HCT116 (cell line): ENCODE measurements at regions not wholly inside any gene's neighbourhood (a gene's known extent, or its start where the extent isn't known, plus 50 kb on each side); places are given as distances from the start of the nearest gene placed in this dataset.

Experiments used
- ATAC-seq: fragments of 200-7000 bp; cut with Tn5 transposase; 2 replicates; pipeline ENCODE4 v1.9.1; 2020; ENCODE audit warnings: mild to moderate bottlenecking, moderate library complexity
- BruUV-seq: library from RNA; stranded (reverse); fragments of 400-500 nt; replicated peaks from 2 replicates; lab custom pipeline; 2021; lab: Mats Ljungman, UMichigan
- CTCF ChIA-PET: fragments of 300-600 bp; sonication (Branson Sonifier 250); formaldehyde crosslinking; loops from one replicate; lab custom pipeline; 2021; ENCODE audit warnings: antibody characterized with exemption; lab: Charles Lee
- POLR2A ChIA-PET: fragments of 300-600, 350-600 bp; sonication (Branson Sonifier 250); formaldehyde crosslinking; loops from one replicate; lab custom pipeline; 2021; ENCODE audit warnings: antibody characterized with exemption; lab: Charles Lee
- RAD21 ChIA-PET, 2 experiments: fragments of 300-600 bp; sonication (Branson Sonifier 250); formaldehyde crosslinking; loops; one replicate each; lab custom pipeline; 2023; ENCODE audit warnings: low total read pairs in 2 of 2; ENCODE audit not compliant: uncharacterized antibody in 2 of 2, unreplicated experiment in 2 of 2, low non-redundant PET in 1 of 2; lab: Charles Lee
- DNase-seq: peaks from one replicate; pipeline ENCODE4 v3.0.0-alpha.2; 2010; ENCODE audit warnings: low read depth, low spot score
- H2AFZ ChIP-seq: fragments of 200-600 bp; shearing (Covaris generic), sonication (generic); 2 replicates; pipeline ENCODE4 v1.6.1; 2017; ENCODE audit warnings: low read depth, mixed run types, mixed read lengths, antibody characterized with exemption, low read length; ENCODE audit not compliant: poor library complexity, severe bottlenecking
- H3K27ac ChIP-seq: 2 replicates; pipeline ENCODE4 v1.5.1; 2012; ENCODE audit warnings: low read depth, low read length
- H3K27me3 ChIP-seq: fragments of 200-600 bp; sonication (generic); 2 replicates; pipeline ENCODE4 v1.6.1; 2016; ENCODE audit warnings: mixed run types, low read length, mixed read lengths; ENCODE audit not compliant: insufficient read depth
- H3K36me3 ChIP-seq, 2 experiments: fragments of 200-500 bp in 1 of 2; fragments of 200-600 bp in 1 of 2; sonication (Bioruptor generic) in 1 of 2; sonication (generic) in 1 of 2; 2 replicates each; pipeline versions ENCODE4 v1.5.1 to v1.6.1; 2014 to 2016; ENCODE audit warnings: low read length in 2 of 2, inconsistent platforms in 1 of 2, mixed read lengths in 1 of 2, mixed run types in 1 of 2; ENCODE audit not compliant: insufficient read depth in 2 of 2, control insufficient read depth in 1 of 2
- H3K4me1 ChIP-seq, 2 experiments: fragments of 200-600 bp in 1 of 2; sonication (generic) in 1 of 2; 2 replicates each; pipeline versions ENCODE4 v1.5.1 to v1.6.1; 2012 to 2017; ENCODE audit warnings: low read length in 2 of 2, inconsistent platforms in 1 of 2, mild to moderate bottlenecking in 1 of 2, mixed read lengths in 1 of 2, mixed run types in 1 of 2, moderate library complexity in 1 of 2; ENCODE audit not compliant: insufficient read depth in 2 of 2, control insufficient read depth in 1 of 2
- H3K4me2 ChIP-seq: fragments of 200-600 bp; sonication (generic); 2 replicates; pipeline ENCODE4 v1.6.1; 2017; ENCODE audit warnings: mixed run types, low read length, mixed read lengths
- H3K4me3 ChIP-seq, 2 experiments: fragments of 200-600 bp in 1 of 2; sonication (generic) in 1 of 2; replicated peaks in 1 of 2; 2 replicates each; pipeline ENCODE4 v1.5.1; 2011 to 2016; ENCODE audit warnings: low read length in 2 of 2, control low read depth in 1 of 2, low read depth in 1 of 2, mild to moderate bottlenecking in 1 of 2, mixed read lengths in 1 of 2, mixed run types in 1 of 2
- H3K79me2 ChIP-seq: fragments of 200-600 bp; sonication (generic); 2 replicates; pipeline ENCODE4 v1.6.1; 2017; ENCODE audit warnings: mild to moderate bottlenecking, mixed run types, low read length, moderate library complexity, mixed read lengths; ENCODE audit not compliant: insufficient read depth
- H3K9ac ChIP-seq: fragments of 200-600 bp; sonication (generic); 2 replicates; pipeline ENCODE4 v1.6.1; 2016; ENCODE audit warnings: low read length, mixed read lengths
- H3K9me2 ChIP-seq: fragments of 200-600 bp; sonication (generic), shearing (Covaris generic); 2 replicates; pipeline ENCODE4 v1.6.1; 2017; ENCODE audit warnings: mixed run types, mild to moderate bottlenecking, moderate library complexity; ENCODE audit not compliant: insufficient read depth
- H3K9me3 ChIP-seq, 2 experiments: fragments of 200-500 bp in 1 of 2; fragments of 200-600 bp in 1 of 2; sonication (Bioruptor generic) in 1 of 2; sonication (generic) in 1 of 2; 2 replicates each; pipeline ENCODE4 v1.6.1; 2014 to 2017; ENCODE audit warnings: low read length in 2 of 2, mixed read lengths in 2 of 2, inconsistent platforms in 1 of 2, low read depth in 1 of 2, mild to moderate bottlenecking in 1 of 2, mixed run types in 1 of 2, moderate library complexity in 1 of 2; ENCODE audit not compliant: control insufficient read depth in 1 of 2, insufficient read depth in 1 of 2
- H4K20me1 ChIP-seq: fragments of 200-600 bp; sonication (generic), shearing (Covaris generic); 2 replicates; pipeline ENCODE4 v1.6.1; 2017; ENCODE audit warnings: mixed run types, mild to moderate bottlenecking, moderate library complexity; ENCODE audit not compliant: insufficient read depth
- CBX3 ChIP-seq: IDR thresholded peaks from 2 replicates; pipeline ENCODE4 v1.6.1; 2012; ENCODE audit warnings: low read depth
- CEBPB ChIP-seq: IDR thresholded peaks from 2 replicates; pipeline ENCODE4 v1.6.1; 2012; ENCODE audit warnings: low read depth
- EGR1 ChIP-seq: IDR thresholded peaks from 2 replicates; pipeline ENCODE4 v1.6.1; 2012; ENCODE audit warnings: low read depth
- EZH2phosphoT487 ChIP-seq: fragments of 200-600 bp; IDR thresholded peaks from 2 replicates; pipeline ENCODE4 v1.6.1; 2018; ENCODE audit warnings: antibody characterized with exemption, borderline replicate concordance
- FOSL1 ChIP-seq: IDR thresholded peaks from 2 replicates; pipeline ENCODE4 v1.6.1; 2012; ENCODE audit warnings: low read depth
- MAX ChIP-seq: IDR thresholded peaks from 2 replicates; pipeline ENCODE4 v1.6.1; 2012
- POLR2AphosphoS5 ChIP-seq: IDR thresholded peaks from 2 replicates; pipeline ENCODE4 v1.6.1; 2011; ENCODE audit warnings: mild to moderate bottlenecking, low read depth, low read length, moderate library complexity
- RAD21 ChIP-seq: IDR thresholded peaks from 2 replicates; pipeline ENCODE4 v1.6.1; 2012; ENCODE audit warnings: low read depth, mild to moderate bottlenecking
- SP1 ChIP-seq: IDR thresholded peaks from 2 replicates; pipeline ENCODE4 v1.6.1; 2012; ENCODE audit warnings: low read depth
- SRF ChIP-seq: IDR thresholded peaks from 2 replicates; pipeline ENCODE4 v1.6.1; 2012; ENCODE audit warnings: low read depth
- TCF7L2 ChIP-seq: IDR thresholded peaks from 2 replicates; pipeline ENCODE4 v1.7.0; 2011; ENCODE audit warnings: borderline replicate concordance, inconsistent platforms; ENCODE audit not compliant: insufficient read depth, insufficient read length; ENCODE audit errors: extremely low read depth
- YY1 ChIP-seq: IDR thresholded peaks from 2 replicates; pipeline ENCODE4 v1.6.1; 2011; ENCODE audit warnings: low read length, low read depth, moderate library complexity, mild to moderate bottlenecking; ENCODE audit not compliant: insufficient replicate concordance; ENCODE audit errors: extremely low read depth
- ZFX ChIP-seq: fragments of 450-650 bp; IDR thresholded peaks from 2 replicates; pipeline ENCODE4 v1.6.1; 2017
- ZNF274 ChIP-seq: fragments of 200-500 bp; sonication (Bioruptor generic); IDR thresholded peaks from 2 replicates; pipeline ENCODE4 v1.6.1; 2014; ENCODE audit warnings: mild to moderate bottlenecking, low read depth, low read length, inconsistent platforms
- intact Hi-C: fragments of 100-400 bp; cut with micrococcal nuclease; formaldehyde crosslinking; loops from 2 replicates; pipeline ENCODE4 v1.10.0; 2022
- TF ChIP-seq, protein P1 (sequence below), 3 experiments: fragments of 200-600 bp in 1 of 3; sonication (generic) in 1 of 3; IDR thresholded peaks in 2 of 3; conservative IDR thresholded peaks in 1 of 3; 2 replicates each; pipeline ENCODE4 v1.5.1; 2012 to 2017; ENCODE audit warnings: low read depth in 2 of 3, low read length in 2 of 3, antibody characterized with exemption in 1 of 3, borderline replicate concordance in 1 of 3, control low read depth in 1 of 3, mild to moderate bottlenecking in 1 of 3, mixed read lengths in 1 of 3, mixed run types in 1 of 3, moderate library complexity in 1 of 3; ENCODE audit not compliant: insufficient read depth in 1 of 3
- TF ChIP-seq, protein P2 (sequence below): IDR thresholded peaks from 2 replicates; pipeline ENCODE4 v1.6.1; 2011; ENCODE audit warnings: mild to moderate bottlenecking, low read length, moderate library complexity; ENCODE audit not compliant: insufficient replicate concordance; ENCODE audit errors: extremely low read depth

DNA sequence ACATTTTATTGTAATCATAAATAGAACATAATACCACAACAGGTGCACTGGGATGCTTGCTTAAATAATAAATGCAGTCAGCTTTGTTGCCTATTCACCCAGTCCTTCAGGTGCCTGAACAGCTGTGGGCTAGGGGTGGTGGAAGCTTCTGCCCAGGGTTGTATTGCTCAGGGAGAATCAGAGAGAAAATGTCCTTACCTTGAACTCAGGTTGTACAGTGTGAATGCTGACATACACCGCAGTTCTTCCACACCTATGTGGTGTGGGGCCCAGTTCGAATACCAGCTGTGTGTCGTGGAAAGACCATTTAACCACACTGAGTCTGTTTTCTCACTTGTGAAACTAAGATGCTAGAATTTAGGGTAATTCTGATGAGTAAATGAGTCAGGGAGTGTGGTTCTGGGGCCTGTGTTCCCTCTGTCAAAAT is 115.7 kb upstream of the ATP1A1 start:
- intact Hi-C loops: no loop called here
- H2AFZ ChIP-seq: no peak overlapping the region
- RAD21 ChIA-PET: no interaction called here
- no peak overlapping the region for H3K27ac ChIP-seq
- TF ChIP-seq CEBPB (no peak), RAD21 (no peak), EZH2phosphoT487 (no peak), EGR1 (no peak), MAX (no peak), ZNF274 (no peak), FOSL1 (no peak)
- TF ChIP-seq, protein P1, sequence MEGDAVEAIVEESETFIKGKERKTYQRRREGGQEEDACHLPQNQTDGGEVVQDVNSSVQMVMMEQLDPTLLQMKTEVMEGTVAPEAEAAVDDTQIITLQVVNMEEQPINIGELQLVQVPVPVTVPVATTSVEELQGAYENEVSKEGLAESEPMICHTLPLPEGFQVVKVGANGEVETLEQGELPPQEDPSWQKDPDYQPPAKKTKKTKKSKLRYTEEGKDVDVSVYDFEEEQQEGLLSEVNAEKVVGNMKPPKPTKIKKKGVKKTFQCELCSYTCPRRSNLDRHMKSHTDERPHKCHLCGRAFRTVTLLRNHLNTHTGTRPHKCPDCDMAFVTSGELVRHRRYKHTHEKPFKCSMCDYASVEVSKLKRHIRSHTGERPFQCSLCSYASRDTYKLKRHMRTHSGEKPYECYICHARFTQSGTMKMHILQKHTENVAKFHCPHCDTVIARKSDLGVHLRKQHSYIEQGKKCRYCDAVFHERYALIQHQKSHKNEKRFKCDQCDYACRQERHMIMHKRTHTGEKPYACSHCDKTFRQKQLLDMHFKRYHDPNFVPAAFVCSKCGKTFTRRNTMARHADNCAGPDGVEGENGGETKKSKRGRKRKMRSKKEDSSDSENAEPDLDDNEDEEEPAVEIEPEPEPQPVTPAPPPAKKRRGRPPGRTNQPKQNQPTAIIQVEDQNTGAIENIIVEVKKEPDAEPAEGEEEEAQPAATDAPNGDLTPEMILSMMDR (IDR thresholded peaks at IDR 0.05 in 2 of 3, conservative IDR thresholded peaks at IDR 0.05 in 1 of 3; ENCODE audit: borderline replicate concordance in 1 of 3, insufficient read depth in 1 of 3, low read depth in 2 of 3, low read length in 2 of 3): no peak
- CTCF ChIA-PET: no interaction called here
- H3K27me3 ChIP-seq: no peaks in the 10 kb centered on the region; the same call in 1 of the 2 replicates
- peaks cover 0 to 3% of the 10 kb centered on the region in 2 experiments; a peak in 1 of 4 replicates for H3K4me1 ChIP-seq
- no peaks in the 10 kb centered on the region for H4K20me1 ChIP-seq
- no peaks in the 10 kb centered on the region for H3K9me3 ChIP-seq
- ATAC-seq (no peak), DNase-seq (no peak)
- BruUV-seq: no TSS peak
- H3K9me2 ChIP-seq: no peaks in the 10 kb centered on the region
- no peaks in the 10 kb centered on the region for H3K79me2 ChIP-seq
- POLR2A ChIA-PET: no interaction called here
- H3K9ac ChIP-seq: no peak overlapping the region
- H3K4me3 ChIP-seq: no peak overlapping the region
- no peak overlapping the region for H3K4me2 ChIP-seq
- no peaks in the 10 kb centered on the region for H3K36me3 ChIP-seq

- intact Hi-C loops: no loop called here
- no peaks in the 10 kb centered on the region for H3K9me3 ChIP-seq
- H4K20me1 ChIP-seq: no peaks in the 10 kb centered on the region
- no peak overlapping the region for H3K27ac ChIP-seq
- H3K27me3 ChIP-seq: no peaks in the 10 kb centered on the region; the same call in 1 of the 2 replicates
- no TSS peak for BruUV-seq
- H3K36me3 ChIP-seq: no peaks in the 10 kb centered on the region
- H3K4me3 ChIP-seq: no peak overlapping the region
- TF ChIP-seq ZFX: no peak
- TF ChIP-seq FOSL1: no peak
- no peak for TF ChIP-seq TCF7L2
- TF ChIP-seq EGR1: no peak
- TF ChIP-seq ZNF274: no peak
- TF ChIP-seq, protein P2, sequence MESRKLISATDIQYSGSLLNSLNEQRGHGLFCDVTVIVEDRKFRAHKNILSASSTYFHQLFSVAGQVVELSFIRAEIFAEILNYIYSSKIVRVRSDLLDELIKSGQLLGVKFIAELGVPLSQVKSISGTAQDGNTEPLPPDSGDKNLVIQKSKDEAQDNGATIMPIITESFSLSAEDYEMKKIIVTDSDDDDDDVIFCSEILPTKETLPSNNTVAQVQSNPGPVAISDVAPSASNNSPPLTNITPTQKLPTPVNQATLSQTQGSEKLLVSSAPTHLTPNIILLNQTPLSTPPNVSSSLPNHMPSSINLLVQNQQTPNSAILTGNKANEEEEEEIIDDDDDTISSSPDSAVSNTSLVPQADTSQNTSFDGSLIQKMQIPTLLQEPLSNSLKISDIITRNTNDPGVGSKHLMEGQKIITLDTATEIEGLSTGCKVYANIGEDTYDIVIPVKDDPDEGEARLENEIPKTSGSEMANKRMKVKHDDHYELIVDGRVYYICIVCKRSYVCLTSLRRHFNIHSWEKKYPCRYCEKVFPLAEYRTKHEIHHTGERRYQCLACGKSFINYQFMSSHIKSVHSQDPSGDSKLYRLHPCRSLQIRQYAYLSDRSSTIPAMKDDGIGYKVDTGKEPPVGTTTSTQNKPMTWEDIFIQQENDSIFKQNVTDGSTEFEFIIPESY: no peak
- no peak for TF ChIP-seq SRF
- TF ChIP-seq RAD21: no peak
- no peak for TF ChIP-seq POLR2AphosphoS5
- TF ChIP-seq CBX3: no peak
- TF ChIP-seq EZH2phosphoT487: no peak
- no peak for TF ChIP-seq YY1
- no peak for TF ChIP-seq CEBPB
- TF ChIP-seq SP1: no peak
- H3K4me2 ChIP-seq: no peak overlapping the region
- DNase-seq (no peak), ATAC-seq (no peak)
- ChIA-PET RAD21 (no interaction called here), CTCF (no interaction called here), POLR2A (no interaction called here)
- H3K4me1 ChIP-seq: peaks cover 0 to 3% of the 10 kb centered on the region in 2 experiments; a peak in 1 of 4 replicates
- H3K9me2 ChIP-seq: no peaks in the 10 kb centered on the region
- no peaks in the 10 kb centered on the region for H3K79me2 ChIP-seq
- no peak overlapping the region for H3K9ac ChIP-seq
- no peak overlapping the region for H2AFZ ChIP-seq
These were observed 115.2 kb upstream of the ATP1A1 start for GRCh38 chr1:116257836-116258235.
